T-helper 2 cell (primary cell): ENCODE measurements at regions not wholly inside any gene's neighbourhood (a gene's known extent, or its start where the extent isn't known, plus 50 kb on each side); places are given as distances from the start of the nearest gene placed in this dataset.
A peak's percentile ranks its signal among the peaks of the same experiment; 100 is the strongest.
"Not testable (repeated sequence)": the region's sequence is repeated elsewhere in the genome, so short reads cannot be mapped to it uniquely, and the experiment has no call there.

Source experiments
- DNase-seq, 5 experiments: peaks; one replicate each; pipeline versions ENCODE4 v3.0.0 to v3.0.0-alpha.2; 2012 to 2022

DNA sequence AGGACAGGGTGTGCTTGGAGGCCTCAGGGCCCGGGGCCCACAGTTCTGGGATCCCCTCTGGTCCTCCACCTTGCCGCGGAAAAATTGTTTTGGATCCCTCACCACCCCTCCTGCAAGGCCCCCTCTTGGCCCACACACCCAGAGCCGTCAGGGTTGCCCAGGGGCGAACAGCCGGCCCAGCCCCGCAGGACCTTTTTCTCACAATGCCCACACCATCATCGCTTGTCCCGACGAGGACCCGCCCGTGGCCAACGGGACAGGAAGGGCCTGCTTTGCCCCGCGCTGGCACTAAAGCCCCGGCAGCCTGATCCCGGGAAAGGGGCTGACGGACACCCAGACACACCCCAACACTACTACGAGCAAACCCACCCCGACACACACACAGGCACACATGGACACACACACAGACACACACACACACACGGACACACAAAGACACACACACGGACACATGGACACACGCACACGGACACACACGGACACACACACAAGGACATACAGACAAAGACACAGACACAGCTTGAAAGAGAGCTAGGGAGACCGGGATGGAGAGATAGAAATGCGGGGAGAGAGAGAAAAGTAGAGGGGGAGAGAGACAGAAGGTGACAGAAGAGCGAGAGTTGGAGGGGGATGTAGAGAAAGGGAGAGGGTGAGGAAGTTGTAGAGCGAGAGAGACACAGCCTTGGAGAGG, 1493.5 kb upstream of the DEFB115 start:
- DNase-seq = no peak

DNA sequence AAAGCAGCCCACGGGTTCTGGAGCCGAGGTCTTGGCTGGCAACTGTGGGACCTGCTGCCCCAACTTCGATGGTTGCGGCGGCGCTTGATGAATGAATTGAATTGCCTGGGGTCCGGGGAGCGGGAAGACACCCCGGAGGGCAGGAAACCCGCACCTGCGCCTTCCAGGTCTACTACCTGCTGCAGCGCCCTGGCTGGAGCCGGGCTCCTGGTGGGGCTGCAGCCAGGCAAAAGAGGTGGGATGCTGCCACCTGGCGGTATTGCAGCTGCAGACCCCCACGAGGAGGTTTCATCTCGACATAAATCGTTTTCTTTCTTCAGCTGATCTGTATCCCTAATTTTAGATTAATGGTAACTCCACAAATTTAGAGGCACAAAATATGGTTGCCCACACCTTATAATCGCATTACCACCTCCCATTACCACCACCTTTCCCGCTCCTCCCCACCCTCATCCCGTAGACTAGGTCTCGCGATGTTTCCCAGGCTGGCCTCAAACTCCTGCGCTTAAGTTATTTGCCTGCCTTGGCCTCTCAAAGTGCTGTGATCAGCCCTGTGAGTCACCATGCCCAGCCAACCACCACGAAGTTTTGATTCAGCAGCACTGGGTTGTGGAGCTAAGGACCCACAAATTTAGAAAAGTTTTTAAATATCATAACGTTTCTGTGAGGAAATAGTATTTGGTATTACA, 1492.4 kb upstream of the DEFB115 start:
- peak in 1 of 5 experiments; percentile 20 for DNase-seq

DNA sequence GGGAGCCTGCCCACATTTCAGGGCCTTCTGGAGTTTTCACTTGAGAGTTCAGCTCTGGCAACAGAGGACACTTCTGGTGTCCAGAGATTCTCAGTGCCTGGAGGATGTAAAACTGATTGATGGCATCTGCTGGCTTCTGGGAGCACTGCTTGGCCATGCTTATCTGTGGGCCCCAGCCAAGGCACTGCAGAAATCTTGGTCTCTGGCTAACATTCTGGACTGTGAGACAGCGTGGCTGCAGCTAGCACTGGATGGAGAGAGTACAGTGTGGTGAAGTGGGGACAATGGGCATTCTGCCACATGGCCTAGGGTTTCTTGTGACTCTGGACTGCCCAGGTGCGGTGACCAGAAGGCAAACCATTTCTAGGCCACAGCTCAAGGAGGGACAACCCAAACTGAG, 1479.4 kb upstream of the DEFB115 start:
- DNase-seq = not testable (repeated sequence)

DNA sequence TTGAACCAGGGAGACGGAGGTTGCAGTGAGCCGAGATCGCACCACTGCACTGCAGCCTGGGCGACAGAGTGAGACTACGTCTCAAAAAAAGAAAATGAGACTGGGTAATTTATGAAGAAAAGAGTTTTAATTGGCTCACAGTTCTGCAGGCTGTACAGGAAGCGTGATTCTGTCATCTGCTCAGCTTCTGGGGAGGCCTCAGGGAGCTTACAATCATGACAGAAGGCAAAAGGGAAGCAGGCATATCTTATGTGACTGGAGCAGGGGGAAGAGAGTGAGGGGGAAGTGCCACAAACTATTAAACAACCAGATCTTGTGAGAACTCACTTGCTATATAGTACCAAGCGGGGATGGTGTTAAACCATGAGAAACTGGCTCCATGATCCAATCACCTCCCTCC, 1476.2 kb upstream of the DEFB115 start:
- DNase-seq = not testable (repeated sequence)

DNA sequence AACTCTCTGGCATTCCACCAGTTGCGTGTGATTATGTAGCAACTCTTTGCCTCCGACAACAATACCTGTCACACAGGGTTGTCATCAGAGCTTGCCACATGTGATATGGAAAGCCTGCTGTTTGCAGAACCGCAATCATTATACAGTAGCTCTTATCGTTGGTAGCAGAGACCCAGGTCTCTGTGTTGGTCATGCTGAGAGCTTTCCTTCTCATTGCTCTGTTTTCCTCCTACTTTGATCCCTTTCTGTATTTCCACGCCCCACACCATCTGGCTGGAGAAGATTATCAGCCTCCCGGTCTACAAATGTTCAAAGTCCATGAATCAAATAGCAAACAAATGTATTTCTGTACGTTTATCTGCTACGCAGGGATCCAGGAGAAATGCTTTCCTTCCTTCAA, 1475.6 kb upstream of the DEFB115 start:
- not testable (repeated sequence) for DNase-seq

DNA sequence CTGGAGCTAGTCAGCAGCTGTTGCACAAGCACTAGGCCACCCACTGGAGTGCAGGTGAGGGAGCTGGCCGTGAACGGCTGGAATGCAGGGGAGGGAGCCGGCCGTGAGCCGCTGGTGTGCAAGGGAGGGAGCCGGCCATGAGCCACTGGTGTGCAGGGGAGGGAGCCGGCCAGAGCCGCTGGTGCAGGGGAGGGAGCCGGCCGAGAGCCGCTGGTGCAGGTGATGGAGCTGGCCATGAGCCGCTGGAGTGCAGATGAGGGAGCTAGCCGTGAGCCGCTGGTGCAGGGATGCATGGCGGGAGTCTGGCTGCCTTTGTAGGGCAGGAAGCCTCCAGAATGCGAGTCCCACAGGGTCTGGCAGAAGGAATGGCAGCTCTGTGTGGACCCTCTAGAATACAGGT, 1470.0 kb upstream of the DEFB115 start:
- DNase-seq = not testable (repeated sequence)

DNA sequence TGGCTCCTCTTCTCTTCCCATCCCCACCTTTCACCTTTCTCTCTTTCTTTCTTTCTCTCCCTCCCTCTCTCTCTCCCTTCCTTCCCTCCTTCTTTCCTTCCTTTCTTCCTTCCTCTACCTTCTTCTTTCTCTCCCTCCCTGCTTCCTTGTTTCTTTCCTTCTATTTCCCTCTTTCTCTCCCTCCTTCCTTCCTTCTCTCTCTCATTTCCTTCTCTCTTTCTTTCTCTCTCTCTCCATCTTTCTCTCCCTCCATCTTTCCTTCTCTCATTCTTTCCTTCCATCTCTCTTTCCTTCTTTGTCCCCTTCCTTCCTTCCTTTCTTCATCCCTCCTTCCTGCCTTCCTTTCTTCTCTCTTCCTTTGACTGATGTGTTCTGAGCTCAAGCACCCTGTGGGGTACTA, 1467.0 kb upstream of the DEFB115 start:
- no peak for DNase-seq

DNA sequence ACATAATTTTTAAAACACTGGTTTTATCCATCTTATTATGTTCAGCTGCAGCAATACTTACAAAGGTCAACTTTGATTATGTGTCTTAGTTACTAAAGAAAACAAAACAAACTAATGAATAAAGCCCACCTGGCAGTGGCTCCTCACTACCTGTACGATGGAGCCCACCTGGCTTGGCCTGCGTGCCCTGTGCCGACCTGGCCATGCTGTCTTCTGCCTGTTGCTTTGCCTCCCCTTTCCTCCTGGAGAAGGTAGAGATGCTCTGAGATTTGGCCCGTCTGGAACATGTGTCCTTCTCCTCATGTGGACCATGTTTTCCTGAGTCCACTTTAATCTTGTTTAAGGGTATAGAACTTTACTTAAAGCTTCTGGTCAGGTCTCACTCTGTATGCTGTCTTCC, 1426.0 kb upstream of the DEFB115 start:
- not testable (repeated sequence) for DNase-seq

DNA sequence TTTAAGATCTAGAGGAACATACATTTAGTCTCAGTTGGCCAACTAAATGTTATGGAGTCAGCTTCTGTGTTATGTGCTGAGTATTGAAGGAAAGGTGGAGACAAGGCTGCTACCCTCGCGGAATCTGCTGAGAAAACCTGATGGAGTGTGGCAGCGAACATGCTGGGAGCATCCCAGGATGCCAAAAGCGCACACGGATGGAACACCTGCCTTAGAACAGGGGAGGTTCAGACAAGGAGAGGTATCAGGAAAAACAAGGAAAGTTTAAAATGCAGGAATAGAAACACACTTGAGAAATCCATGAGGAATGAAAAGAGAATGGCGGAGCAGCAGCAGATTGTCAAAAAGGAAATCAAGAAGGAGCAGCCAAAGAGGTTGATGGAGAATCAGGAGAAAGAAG, 1389.5 kb upstream of the DEFB115 start:
- DNase-seq = not testable (repeated sequence)

DNA sequence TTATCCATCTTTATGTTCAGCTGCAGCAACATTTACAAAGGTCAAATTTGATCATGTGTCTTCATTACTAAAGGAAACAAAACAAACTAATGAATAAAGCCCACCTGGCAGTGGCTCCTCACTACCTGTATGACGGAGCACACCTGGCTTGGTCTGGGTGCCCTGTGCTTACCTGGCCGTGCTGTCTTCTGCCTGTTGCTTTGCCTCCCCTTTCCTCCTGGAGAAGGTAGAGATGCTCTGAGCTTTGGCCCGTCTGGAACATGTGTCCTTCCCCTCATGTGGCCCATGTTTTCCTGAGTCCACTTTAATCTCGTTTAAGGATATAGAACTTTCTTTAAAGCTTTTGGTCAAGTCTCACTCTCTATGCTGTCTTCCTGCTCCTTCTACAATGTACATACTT, 1388.8 kb upstream of the DEFB115 start:
- not testable (repeated sequence) for DNase-seq

DNA sequence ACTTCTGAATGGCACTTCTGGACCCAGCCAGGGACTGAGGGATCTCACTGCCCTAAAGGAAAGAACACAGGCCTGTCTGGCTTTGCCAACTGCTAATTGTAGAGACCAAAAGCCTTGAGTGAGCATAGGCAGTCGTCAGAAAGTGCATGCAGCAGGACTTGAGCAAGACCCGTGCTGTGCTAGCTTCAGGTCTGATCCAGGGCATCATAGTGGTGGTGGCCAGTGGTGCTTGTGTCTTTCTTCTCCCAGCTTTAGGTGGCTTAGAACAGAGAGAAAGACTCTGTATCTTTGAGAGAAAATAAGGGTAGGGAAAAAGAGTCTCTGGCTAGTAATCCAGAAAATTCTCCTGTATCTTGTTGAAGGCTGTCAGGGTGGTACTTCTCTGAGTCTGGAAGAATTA, 1385.6 kb upstream of the DEFB115 start:
- not testable (repeated sequence) for DNase-seq

DNA sequence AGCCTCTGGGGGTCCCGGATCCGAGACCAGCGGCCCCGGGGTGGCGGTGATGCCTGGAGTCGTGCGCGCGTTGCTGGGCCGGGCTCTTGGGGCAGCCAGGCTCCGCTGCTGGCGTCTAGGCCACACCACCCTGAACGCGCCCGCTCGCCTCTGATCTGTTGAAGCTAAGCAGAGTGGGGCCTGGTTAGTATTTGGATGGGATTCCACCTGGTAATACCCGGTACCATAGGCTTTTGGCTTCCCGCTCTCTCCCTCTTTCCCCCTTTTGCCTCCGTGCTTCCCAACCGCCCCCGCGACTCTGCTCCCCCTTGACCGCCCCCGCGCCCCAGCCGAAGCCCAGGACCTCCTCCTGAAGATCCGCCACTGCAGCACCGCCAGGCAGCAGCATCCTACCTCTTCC, 1383.5 kb upstream of the DEFB115 start:
- DNase-seq = peak in 2 of 5 experiments; percentile 14 to 46

DNA sequence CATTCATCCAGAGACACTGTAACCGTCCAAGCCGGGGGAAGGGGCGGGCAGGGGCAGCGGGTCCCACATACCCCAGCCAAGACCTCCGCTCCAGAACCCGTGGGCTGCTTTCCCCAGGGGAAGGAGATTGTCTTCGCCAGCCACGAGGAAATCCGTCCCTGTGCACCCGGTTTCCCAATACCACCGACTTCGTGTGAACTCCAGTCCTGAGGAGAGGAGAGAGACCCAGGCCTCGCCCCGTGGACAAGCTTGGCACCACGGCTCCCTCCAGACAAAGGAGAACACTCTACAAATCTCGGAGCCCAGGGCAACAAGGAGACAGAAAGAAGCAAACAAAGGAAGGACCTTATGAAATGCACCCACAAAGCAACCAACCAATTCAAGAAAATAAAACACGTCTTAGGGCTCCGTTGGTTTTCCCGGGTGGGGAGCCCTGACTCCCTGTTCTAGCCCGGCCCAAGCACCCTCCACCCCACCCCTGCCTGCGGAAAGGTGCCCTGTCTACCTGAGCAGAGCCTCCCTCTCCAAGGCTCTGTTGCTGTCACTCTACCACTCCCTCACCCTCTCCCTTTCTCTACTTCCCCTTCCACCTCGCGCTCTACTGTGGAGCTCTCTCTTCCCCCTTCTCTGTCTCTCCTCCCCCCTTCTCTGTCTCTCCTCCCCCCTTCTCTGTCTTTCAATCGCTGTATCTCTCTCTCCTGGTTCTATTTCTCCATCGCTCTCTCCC, 1382.8 kb upstream of the DEFB115 start:
- no peak for DNase-seq

DNA sequence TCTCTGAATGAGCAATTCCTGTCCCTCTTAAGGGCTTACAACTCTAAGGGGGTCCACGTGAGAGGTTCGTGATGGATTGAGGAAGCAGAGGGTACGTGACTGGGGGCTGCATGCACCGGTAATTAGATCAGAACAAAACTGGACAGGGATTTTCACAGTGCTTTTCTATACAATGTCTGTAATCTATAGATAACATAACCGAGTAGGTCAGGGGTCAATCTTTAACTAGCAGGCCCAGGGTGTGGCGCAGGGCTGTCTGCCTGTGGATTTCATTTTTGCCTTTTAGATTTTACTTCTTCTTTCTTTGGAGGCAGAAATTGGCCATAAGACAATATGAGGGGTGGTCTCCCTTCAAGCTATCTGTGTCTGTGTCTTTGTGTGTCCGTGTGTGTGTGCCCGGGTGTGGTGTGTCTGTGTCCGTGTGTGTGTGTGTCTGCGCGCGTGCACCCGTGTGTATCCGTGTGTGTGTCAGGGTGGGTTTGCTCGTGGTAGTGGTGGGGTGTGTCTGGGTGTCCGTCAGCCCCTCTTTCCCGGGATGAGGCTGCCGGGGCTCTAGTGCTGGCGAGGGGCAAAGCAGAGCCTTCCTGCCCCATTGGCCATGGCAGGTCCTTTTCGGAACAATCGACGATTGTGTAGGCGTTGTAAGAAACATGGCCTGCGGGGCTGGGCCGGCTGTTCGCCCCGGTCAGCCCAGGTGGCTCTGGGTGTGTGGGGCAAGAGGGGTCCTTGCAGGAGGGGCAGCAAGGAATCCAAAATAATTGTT, 1382.0 kb upstream of the DEFB115 start:
- DNase-seq = not testable (repeated sequence)

DNA sequence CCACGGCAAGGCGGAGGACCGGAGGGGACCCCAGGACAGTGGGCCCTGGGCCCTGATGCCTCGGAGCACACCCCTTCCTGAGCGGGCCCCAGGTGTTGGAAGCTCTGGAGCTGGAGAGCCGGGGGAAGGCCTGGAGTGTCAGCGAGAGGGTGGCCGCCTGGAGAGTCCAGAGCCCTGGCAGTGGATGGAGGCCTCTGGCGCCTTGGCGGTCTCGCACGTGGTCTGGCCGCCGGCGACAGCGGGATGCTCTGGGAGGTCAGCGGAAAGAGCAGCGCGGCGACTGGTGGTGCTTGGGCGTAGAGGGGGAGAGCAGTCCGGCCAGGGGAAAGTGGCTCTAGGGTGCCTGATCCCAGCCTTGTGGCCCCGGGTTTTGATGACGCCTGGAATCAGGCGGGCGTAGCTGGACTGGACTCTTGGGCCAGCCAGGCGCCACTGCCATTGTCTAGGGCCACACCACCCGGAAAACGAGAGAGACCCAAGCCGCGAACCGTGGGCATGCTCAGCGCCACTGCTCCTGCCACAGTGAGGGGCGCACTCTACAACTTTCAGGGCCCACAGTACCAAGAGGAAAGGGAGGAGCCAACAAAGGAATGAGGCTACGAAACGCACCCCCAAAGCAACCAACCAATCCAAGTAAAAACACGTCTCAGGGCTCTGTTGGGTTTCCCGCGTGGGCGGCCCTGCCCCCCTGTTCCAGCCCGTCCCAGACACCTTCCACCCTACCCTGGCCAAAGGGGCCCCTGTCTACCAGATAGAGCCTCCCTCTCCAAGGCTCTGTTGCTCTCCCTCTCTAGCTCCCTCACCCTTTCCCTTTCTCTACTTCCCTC, 1381.2 kb upstream of the DEFB115 start:
- DNase-seq = not testable (repeated sequence)

DNA sequence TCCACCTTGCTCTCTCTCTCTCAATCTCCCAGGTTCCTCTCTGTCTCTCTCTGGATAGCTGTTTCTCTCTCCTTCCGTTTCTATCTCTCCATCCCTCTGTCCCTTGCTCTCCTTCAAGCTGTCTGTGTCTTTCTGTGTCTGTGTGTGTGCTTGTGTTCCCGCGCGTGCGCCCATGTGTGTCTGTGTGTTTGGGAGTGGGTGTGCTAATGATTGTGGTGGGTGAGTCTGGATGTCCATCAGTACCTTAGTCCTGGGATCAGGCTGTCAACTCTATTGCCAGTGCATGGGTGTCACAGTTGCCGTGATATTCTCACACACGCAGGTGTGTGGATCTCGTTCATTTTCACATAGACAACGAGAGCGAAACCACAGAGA, 1380.6 kb upstream of the DEFB115 start:
- no peak for DNase-seq

DNA sequence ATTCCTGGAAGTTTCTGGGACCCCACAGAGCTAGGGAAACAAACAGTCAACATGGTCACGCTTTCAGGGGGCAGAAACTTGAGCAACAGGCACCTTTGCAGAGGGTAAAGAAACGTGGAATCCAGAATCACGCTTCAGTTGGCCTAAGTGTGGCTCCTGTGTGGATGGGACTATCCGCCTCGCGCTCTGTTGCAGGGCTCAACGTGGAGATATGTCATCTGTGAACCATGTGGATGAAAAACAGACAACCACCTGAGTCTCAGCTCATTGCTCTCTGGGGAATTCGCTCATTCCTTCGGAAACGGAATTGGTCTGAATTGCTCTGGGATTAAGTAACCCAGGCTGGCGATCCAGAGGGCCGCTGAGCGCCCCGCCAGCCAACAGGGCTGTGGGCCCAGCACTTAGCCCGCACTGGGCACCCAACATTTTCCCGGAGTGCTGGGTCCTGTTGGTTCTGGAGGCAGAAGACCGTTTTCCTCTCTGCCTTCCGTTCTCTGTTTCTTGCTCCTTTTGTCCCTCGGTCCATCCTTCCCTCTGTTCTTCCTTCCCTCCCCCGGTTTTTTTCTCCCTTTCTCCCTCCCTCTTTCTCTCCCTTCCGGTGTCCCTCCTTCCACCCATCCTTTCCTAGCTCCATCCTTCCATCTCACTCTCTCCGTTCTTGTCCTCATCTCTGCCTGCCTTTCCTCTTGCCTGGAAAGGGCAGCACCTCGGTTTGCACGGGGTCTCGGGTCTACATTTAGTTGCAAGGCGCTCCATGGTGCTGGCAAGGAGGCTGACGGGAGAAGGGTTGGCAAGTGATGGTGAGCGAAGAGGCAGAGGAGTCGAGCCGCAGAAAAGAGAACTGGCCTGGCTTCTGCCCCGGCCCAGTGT, 1379.8 kb upstream of the DEFB115 start:
- DNase-seq = not testable (repeated sequence)

DNA sequence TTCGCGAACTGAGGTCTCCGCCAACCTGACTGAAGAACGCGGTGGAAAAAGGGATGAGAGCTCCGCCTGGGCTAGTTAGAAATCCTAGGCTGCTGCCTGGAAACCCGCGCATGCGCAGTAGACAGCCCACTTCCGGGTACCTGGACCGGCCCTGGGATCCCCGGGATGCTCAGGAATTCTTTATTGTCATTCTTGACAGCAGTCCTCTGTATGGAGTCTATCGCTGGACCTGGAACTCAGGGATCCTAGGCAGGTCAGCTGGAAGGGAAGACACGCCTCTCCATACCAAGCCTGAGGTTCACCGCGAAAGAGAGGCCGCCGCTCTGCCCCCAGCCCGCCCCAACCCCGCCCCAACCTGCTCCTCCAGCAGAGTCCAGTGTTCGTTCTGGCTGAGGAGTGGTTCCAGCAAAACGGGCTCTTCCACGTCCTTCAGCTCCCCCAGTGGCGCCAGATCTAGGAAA, 1379.2 kb upstream of the DEFB115 start:
- peak in 1 of 5 experiments; percentile 13 for DNase-seq

DNA sequence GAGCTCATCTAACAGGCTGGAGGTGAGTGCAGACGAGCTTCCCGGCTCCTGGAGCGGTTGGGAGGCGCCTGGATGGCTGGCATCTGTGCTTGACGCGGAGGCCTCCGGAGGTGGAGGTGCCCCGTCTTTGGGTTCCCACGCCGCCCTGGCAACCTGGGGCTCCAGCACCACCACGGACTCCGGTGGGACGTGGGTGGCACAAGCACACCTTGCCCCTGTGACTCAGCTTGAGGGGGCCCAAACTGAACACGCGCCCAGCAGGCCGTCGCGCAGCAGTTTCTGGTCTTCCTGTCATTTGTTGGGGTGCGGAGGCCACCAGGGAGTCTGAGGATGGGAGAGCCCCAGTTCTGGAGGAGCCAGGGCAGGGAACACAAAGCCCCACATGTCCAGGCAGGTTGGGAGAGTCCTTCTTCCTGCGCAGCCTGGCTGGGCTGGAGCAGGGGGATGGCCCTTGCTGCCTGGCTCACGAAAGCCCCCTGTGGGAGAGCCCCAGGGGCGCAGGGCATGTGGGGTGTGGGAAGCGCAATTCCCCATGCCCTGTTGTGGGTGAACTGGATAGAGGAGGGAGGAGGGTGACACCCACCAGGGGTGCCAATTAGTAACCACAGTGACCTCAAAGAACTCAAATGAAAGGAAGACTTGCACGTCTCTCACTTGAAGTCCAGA, 1378.6 kb upstream of the DEFB115 start:
- DNase-seq = peak in 2 of 5 experiments; percentile 8 to 43

DNA sequence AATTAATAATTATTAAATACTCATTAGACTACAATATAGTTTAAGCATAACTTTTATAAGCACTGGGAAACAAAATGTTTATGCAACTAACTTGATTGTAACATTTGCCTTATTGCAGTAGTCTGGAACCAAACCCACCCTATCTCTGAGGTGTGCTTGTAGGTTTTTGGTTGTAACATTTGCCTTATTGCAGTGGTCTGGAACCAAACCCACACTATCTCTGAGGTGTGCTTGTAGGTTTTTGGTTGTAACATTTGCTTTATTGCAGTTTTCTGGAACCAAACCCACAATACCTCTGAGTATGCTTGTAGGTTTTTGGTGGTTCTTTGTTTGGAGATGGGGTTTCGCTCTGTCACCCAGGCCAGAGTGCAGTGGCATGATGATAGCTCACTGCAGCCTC, 1376.4 kb upstream of the DEFB115 start:
- not testable (repeated sequence) for DNase-seq
